ENCODE measurements at regions not wholly inside any gene's neighbourhood (a gene's known extent, or its start where the extent isn't known, plus 50 kb on each side); places are given as distances from the start of the nearest gene placed in this dataset.

DNA sequence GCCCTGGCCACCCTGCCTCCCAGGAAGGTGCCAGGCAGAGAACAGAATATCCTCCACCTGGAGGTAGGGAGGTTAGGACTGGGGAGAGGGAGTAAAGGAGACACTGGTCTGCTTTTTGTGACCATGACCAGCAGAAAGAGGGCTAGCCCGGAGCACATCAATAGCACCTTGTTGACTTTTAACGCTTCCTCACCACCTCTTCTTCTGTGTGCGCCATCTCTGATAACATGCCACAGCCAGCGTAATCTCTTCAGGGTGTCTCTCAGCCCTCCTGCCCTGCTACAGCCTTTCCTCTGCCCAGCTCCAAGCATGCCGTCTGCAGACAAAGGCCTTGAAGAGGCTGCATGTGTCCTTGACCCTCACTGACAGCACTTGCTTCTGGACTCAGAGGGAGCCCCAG is 50.9 kb upstream of the GJA5 start:
- TF ChIP-seq, protein P1, sequence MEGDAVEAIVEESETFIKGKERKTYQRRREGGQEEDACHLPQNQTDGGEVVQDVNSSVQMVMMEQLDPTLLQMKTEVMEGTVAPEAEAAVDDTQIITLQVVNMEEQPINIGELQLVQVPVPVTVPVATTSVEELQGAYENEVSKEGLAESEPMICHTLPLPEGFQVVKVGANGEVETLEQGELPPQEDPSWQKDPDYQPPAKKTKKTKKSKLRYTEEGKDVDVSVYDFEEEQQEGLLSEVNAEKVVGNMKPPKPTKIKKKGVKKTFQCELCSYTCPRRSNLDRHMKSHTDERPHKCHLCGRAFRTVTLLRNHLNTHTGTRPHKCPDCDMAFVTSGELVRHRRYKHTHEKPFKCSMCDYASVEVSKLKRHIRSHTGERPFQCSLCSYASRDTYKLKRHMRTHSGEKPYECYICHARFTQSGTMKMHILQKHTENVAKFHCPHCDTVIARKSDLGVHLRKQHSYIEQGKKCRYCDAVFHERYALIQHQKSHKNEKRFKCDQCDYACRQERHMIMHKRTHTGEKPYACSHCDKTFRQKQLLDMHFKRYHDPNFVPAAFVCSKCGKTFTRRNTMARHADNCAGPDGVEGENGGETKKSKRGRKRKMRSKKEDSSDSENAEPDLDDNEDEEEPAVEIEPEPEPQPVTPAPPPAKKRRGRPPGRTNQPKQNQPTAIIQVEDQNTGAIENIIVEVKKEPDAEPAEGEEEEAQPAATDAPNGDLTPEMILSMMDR (IDR thresholded peaks at IDR 0.05) = no peak
- intact Hi-C loops (cut with DNase I) = no loop called here
- Histone ChIP-seq H3K36me3 (no peaks in the 10 kb centered on the region), H3K9me3 (no peaks in the 10 kb centered on the region), H3K4me1 (peaks cover 0 to 7% (median 3%) of the 10 kb centered on the region in 4 donors), H3K27ac (replicated peaks in 1 of 4) (no peak overlapping the region), H3K27me3 (no peaks in the 10 kb centered on the region), H3K4me3 (no peak overlapping the region)
- 95% methylated on average over 5 of the region's 5 CpGs for WGBS
- DNase-seq (ENCODE audit: extremely low spot score) = no peak

DNA sequence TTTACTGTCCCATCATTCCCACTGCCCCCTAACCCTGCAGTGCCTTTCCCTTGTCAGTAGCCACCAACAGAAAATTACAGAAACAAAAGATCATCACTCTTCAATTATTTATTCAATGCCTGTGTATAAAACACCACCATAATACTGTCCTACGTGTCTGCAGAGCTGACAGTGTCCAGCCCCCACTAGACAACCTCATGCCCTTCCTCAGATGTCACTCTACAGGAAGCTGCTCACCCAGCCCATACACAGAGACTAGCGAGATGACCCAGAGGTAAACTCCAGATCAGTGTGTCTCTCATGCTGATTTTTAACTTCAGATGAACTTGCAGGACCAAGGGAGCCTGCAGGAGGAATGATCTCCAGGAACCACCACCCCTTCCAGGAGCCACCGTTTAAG is 51.3 kb upstream of the GJA5 start:
- DNase-seq (ENCODE audit: extremely low spot score) = no peak
- Histone ChIP-seq H3K4me1 (peaks cover 0 to 7% (median 3%) of the 10 kb centered on the region in 4 donors), H3K9me3 (no peaks in the 10 kb centered on the region), H3K36me3 (no peaks in the 10 kb centered on the region), H3K27me3 (no peaks in the 10 kb centered on the region), H3K4me3 (no peak overlapping the region), H3K27ac (replicated peaks in 1 of 4) (no peak overlapping the region)
- intact Hi-C loops (cut with DNase I) = no loop called here
- WGBS = 38% methylated on average over 3 of the region's 3 CpGs
- TF ChIP-seq, protein P1 (IDR thresholded peaks at IDR 0.05) = no peak
- TF ChIP-seq POLR2AphosphoS5 (IDR thresholded peaks at IDR 0.05) (no peak), EP300 (IDR thresholded peaks at IDR 0.05) (no peak), POLR2A (IDR thresholded peaks at IDR 0.05; ENCODE audit: low read depth) (no peak)

DNA sequence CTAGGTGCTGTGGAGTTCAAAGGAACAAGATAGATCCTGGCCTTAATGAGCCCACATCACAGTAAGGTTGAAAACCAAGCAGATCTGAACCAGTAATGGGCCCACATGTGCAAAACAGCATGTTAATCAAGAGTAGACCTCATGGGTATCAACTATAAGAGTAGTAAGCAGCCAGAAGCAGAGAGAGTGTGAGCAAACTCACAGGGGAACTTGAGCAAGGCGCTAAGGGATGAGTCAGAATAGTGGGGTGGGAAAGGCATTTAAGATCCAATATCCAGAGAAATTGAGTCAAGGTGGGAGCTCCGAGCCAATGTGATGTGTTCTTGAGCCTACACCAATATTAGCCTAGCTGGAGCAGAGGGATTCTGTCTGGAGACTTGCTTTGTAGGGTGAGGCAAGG is 52.4 kb upstream of the GJA5 start:
- 57% methylated on average over 2 of the region's 2 CpGs for WGBS
- Histone ChIP-seq H3K27ac (replicated peaks in 1 of 4) (peak overlapping the region in 2 of 4 donors; percentile 1 to 57), H3K9me3 (no peaks in the 10 kb centered on the region), H3K27me3 (no peaks in the 10 kb centered on the region), H3K4me3 (no peak overlapping the region), H3K36me3 (no peaks in the 10 kb centered on the region), H3K4me1 (peaks cover 0 to 7% (median 3%) of the 10 kb centered on the region in 4 donors)
- DNase-seq (ENCODE audit: extremely low spot score) = no peak
- intact Hi-C loops (cut with DNase I) = no loop called here
- TF ChIP-seq POLR2AphosphoS5 (IDR thresholded peaks at IDR 0.05) (no peak), POLR2A (IDR thresholded peaks at IDR 0.05; ENCODE audit: low read depth) (no peak), EP300 (IDR thresholded peaks at IDR 0.05) (no peak)
- TF ChIP-seq, protein P1 (IDR thresholded peaks at IDR 0.05) = no peak

- intact Hi-C loops (cut with DNase I) = no loop called here
- Histone ChIP-seq H3K27me3 (no peaks in the 10 kb centered on the region), H3K36me3 (no peaks in the 10 kb centered on the region), H3K4me1 (peaks cover 0 to 7% (median 3%) of the 10 kb centered on the region in 4 donors), H3K27ac (replicated peaks in 1 of 4) (no peak overlapping the region), H3K4me3 (no peak overlapping the region), H3K9me3 (no peaks in the 10 kb centered on the region)
- WGBS = 92% methylated on average over 2 of the region's 2 CpGs
- DNase-seq (ENCODE audit: extremely low spot score) = no peak
- TF ChIP-seq, protein P1 (IDR thresholded peaks at IDR 0.05) = no peak
- TF ChIP-seq POLR2AphosphoS5 (IDR thresholded peaks at IDR 0.05) (no peak), EP300 (IDR thresholded peaks at IDR 0.05) (no peak), POLR2A (IDR thresholded peaks at IDR 0.05; ENCODE audit: low read depth) (no peak)
Observed at GRCh38 chr1:147815503-147815902, 55.1 kb upstream of the GJA5 start.

DNA sequence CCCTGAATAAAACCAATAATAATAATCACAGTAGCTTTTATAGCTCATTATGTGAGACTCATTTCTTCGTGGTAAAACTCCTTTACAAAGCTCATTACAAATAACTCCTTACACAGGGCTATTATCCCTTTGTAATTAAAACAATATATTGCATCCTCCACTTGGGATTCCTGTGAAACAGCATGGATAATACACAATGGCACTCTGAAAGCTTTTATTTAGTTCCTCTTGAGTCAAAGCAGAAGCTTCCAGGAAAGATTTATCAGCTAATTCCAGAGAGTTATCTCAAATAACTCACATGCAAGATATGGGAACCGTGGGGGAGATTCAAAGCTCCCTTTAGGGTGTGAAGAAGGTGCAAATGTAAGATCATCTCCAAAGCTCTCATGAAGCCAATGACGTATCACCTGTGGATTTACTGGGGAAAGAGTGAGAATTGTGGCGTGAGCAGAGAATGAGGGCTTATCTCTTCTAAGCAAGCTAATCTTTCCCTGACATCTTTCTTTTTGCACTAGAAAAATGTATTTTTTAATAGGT is 60.4 kb upstream of the GJA5 start:
- Histone ChIP-seq H3K36me3 (no peaks in the 10 kb centered on the region), H3K9me3 (no peaks in the 10 kb centered on the region), H3K27me3 (no peaks in the 10 kb centered on the region), H3K4me3 (no peak overlapping the region), H3K4me1 (peaks cover 12 to 28% (median 20%) of the 10 kb centered on the region in 4 donors), H3K27ac (replicated peaks in 1 of 4) (peak overlapping the region in 3 of 4 donors; percentile 50 to 70 (median 68))
- 82% methylated on average over 4 of the region's 4 CpGs for WGBS
- TF ChIP-seq POLR2A (IDR thresholded peaks at IDR 0.05; ENCODE audit: low read depth) = no peak
- TF ChIP-seq, protein P1 (IDR thresholded peaks at IDR 0.05) = no peak
- no peak for TF ChIP-seq POLR2AphosphoS5 (IDR thresholded peaks at IDR 0.05)
- TF ChIP-seq EP300 (IDR thresholded peaks at IDR 0.05) = no peak
- intact Hi-C loops (cut with DNase I) = no loop called here
- no peak for DNase-seq (ENCODE audit: extremely low spot score)

Measured in esophagus muscularis mucosa (tissue), 4 donors.